Activated CD8-positive, alpha-beta T cell treated with anti-CD3 and anti-CD28 coated beads, Interleukin-2, amount 10 ng/mL, durations not matched to agents 7 days and 5 days (primary cell): ENCODE measurements at regions not wholly inside any gene's neighbourhood (a gene's known extent, or its start where the extent isn't known, plus 50 kb on each side); places are given as distances from the start of the nearest gene placed in this dataset.
A peak's percentile ranks its signal among the peaks of the same experiment; 100 is the strongest.
"Not testable (repeated sequence)": the region's sequence is repeated elsewhere in the genome, so short reads cannot be mapped to it uniquely, and the experiment has no call there.

Experiments
- ATAC-seq: fragments of 150-1000 bp; cut with Tn5 transposase; one replicate; pipeline ENCODE4 v1.10.0; 2021; ENCODE audit warnings: moderate library complexity
- CTCF ChIA-PET: fragments of 350-600 bp; sonication (Branson Sonifier 250); formaldehyde crosslinking; loops from one replicate; lab custom pipeline; 2021; ENCODE audit warnings: antibody characterized with exemption; lab: Charles Lee
- POLR2A ChIA-PET: fragments of 350-600 bp; sonication (Branson Sonifier 250); formaldehyde crosslinking; loops from one replicate; lab custom pipeline; 2021; ENCODE audit warnings: antibody characterized with exemption; lab: Charles Lee
- DNase-seq: peaks from one replicate; pipeline ENCODE4 v3.0.0-alpha.2; 2020
- H3K27ac Mint-ChIP-seq: one replicate; pipeline ENCODE4 v1.8.0; 2021; ENCODE audit warnings: mild to moderate bottlenecking, mixed read lengths
- H3K27me3 Mint-ChIP-seq: one replicate; pipeline ENCODE4 v1.8.0; 2021; ENCODE audit warnings: low read depth, mixed read lengths
- H3K36me3 Mint-ChIP-seq: one replicate; pipeline ENCODE4 v1.8.0; 2021; ENCODE audit warnings: low read depth, mixed read lengths
- H3K4me1 Mint-ChIP-seq: one replicate; pipeline ENCODE4 v1.8.0; 2021; ENCODE audit warnings: low read depth, mixed read lengths
- H3K4me3 Mint-ChIP-seq: one replicate; pipeline ENCODE4 v1.8.0; 2021; ENCODE audit warnings: mild to moderate bottlenecking, mixed read lengths
- H3K9me3 Mint-ChIP-seq: one replicate; pipeline ENCODE4 v1.8.0; 2022; ENCODE audit warnings: mixed read lengths; ENCODE audit not compliant: insufficient read depth

- Mint-ChIP-seq H3K4me1 (peaks cover 45% of the 10 kb centered on the region), H3K27ac (peak overlapping the region; percentile 88)
- ChIA-PET CTCF (interaction anchor here (0.8 to 1.0 kb wide), 3 partner anchors 58 to 93 kb away, joined by 3 to 4 read pairs (median 3); no protein-coding TSS in a partner anchor), POLR2A (interaction anchor here (1.0 to 12.0 kb wide), 6 partner anchors 18 to 91 kb away, joined by 4 to 131 read pairs (median 6); partner anchors contain the start of gene KLF6)
- DNase-seq, H3K27me3 Mint-ChIP-seq, H3K9me3 Mint-ChIP-seq, ATAC-seq, H3K4me3 Mint-ChIP-seq, H3K36me3 Mint-ChIP-seq: not testable (repeated sequence)
These were observed 89.6 kb upstream of the KLF6 start for GRCh38 chr10:3874610-3874989.

GRCh38 chr10:3873728-3874461, 88.9 kb upstream of the KLF6 start:
- peaks cover 49% of the 10 kb centered on the region for H3K4me1 Mint-ChIP-seq

GRCh38 chr10:3872712-3873329, 87.8 kb upstream of the KLF6 start:
- no peaks in the 10 kb centered on the region for H3K36me3 Mint-ChIP-seq
- no peaks in the 10 kb centered on the region for H3K27me3 Mint-ChIP-seq
- no peak overlapping the region for H3K27ac Mint-ChIP-seq
- DNase-seq: no peak
- CTCF ChIA-PET: interaction anchor here (1.0 kb wide), 1 partner anchor 942 kb away, joined by 3 read pairs; no protein-coding TSS in a partner anchor
- peaks cover 56% of the 10 kb centered on the region for H3K4me1 Mint-ChIP-seq
- POLR2A ChIA-PET: interaction anchor here (1.2 to 12.0 kb wide), 2 partner anchors 62 to 89 kb away, joined by 7 to 131 read pairs; partner anchors contain the start of gene KLF6
- no peak for ATAC-seq
- no peak overlapping the region for H3K4me3 Mint-ChIP-seq
- H3K9me3 Mint-ChIP-seq: no peaks in the 10 kb centered on the region

More at GRCh38 chr10:3873728-3874461, 88.9 kb upstream of the KLF6 start:
- DNase-seq (no peak), ATAC-seq (peak; percentile 61)
- H3K4me3 Mint-ChIP-seq: no peak overlapping the region
- peak overlapping the region; percentile 61 for H3K27ac Mint-ChIP-seq
- ChIA-PET CTCF (interaction anchor here (1.0 kb wide), 1 partner anchor 59 kb away, joined by 3 read pairs; no protein-coding TSS in a partner anchor), POLR2A (interaction anchor here (1.2 to 12.0 kb wide), 2 partner anchors 64 to 90 kb away, joined by 7 to 131 read pairs; partner anchors contain the start of gene KLF6)
- no peaks in the 10 kb centered on the region for H3K9me3 Mint-ChIP-seq
- H3K27me3 Mint-ChIP-seq: no peaks in the 10 kb centered on the region
- H3K36me3 Mint-ChIP-seq: no peaks in the 10 kb centered on the region

GRCh38 chr10:3871424-3871996, 86.5 kb upstream of the KLF6 start:
- no peaks in the 10 kb centered on the region for H3K27me3 Mint-ChIP-seq
- ChIA-PET CTCF (interaction anchor here (0.7 to 1.2 kb wide), 3 partner anchors 90 to 944 kb away, joined by 3 read pairs; no protein-coding TSS in a partner anchor), POLR2A (interaction anchor here (12.0 kb wide), 1 partner anchor 88 kb away, joined by 131 read pairs; the partner anchor contains the start of gene KLF6)
- H3K36me3 Mint-ChIP-seq: no peaks in the 10 kb centered on the region
- H3K27ac Mint-ChIP-seq: no peak overlapping the region
- DNase-seq (no peak), ATAC-seq (no peak)
- H3K4me3 Mint-ChIP-seq: no peak overlapping the region
- peaks cover 57% of the 10 kb centered on the region for H3K4me1 Mint-ChIP-seq
- H3K9me3 Mint-ChIP-seq: no peaks in the 10 kb centered on the region

GRCh38 chr10:3869036-3869435, 84.0 kb upstream of the KLF6 start:
- ChIA-PET POLR2A (interaction anchor here (12.0 kb wide), 1 partner anchor 85 kb away, joined by 131 read pairs; the partner anchor contains the start of gene KLF6), CTCF (no interaction called here)
- H3K4me3 Mint-ChIP-seq: no peak overlapping the region
- peaks cover 49% of the 10 kb centered on the region for H3K4me1 Mint-ChIP-seq
- no peaks in the 10 kb centered on the region for H3K9me3 Mint-ChIP-seq
- ATAC-seq: no peak
- H3K27ac Mint-ChIP-seq: no peak overlapping the region
- no peaks in the 10 kb centered on the region for H3K36me3 Mint-ChIP-seq
- no peak for DNase-seq
- no peaks in the 10 kb centered on the region for H3K27me3 Mint-ChIP-seq

- CTCF ChIA-PET: interaction anchor here (1.5 kb wide), 1 partner anchor 9 kb away, joined by 3 read pairs; no protein-coding TSS in a partner anchor
- Mint-ChIP-seq H3K36me3 (no peaks in the 10 kb centered on the region), H3K9me3 (no peaks in the 10 kb centered on the region), H3K4me3 (no peak overlapping the region), H3K4me1 (peaks cover 43% of the 10 kb centered on the region), H3K27me3 (no peaks in the 10 kb centered on the region), H3K27ac (no peak overlapping the region)
- POLR2A ChIA-PET: interaction anchor here (12.0 kb wide), 1 partner anchor 85 kb away, joined by 131 read pairs; the partner anchor contains the start of gene KLF6
- no peak for DNase-seq
- ATAC-seq: no peak
These were observed 83.3 kb upstream of the KLF6 start for GRCh38 chr10:3868271-3868664.

GRCh38 chr10:3867454-3868270, 82.7 kb upstream of the KLF6 start:
- Mint-ChIP-seq H3K4me1 (peaks cover 37% of the 10 kb centered on the region), H3K9me3 (no peaks in the 10 kb centered on the region), H3K36me3 (no peaks in the 10 kb centered on the region), H3K27me3 (no peaks in the 10 kb centered on the region), H3K27ac (no peak overlapping the region), H3K4me3 (no peak overlapping the region)
- CTCF ChIA-PET: interaction anchor here (1.5 kb wide), 1 partner anchor 10 kb away, joined by 3 read pairs; no protein-coding TSS in a partner anchor
- POLR2A ChIA-PET: interaction anchor here (1.6 to 12.0 kb wide), 2 partner anchors 58 to 84 kb away, joined by 4 to 131 read pairs; partner anchors contain the start of gene KLF6
- no peak for DNase-seq
- ATAC-seq: no peak

- peaks cover 30% of the 10 kb centered on the region for H3K4me1 Mint-ChIP-seq
- ATAC-seq: peak; percentile 24
- no peak overlapping the region for H3K27ac Mint-ChIP-seq
These were observed 81.3 kb upstream of the KLF6 start for GRCh38 chr10:3866332-3866731.

GRCh38 chr10:3865565-3865964, 80.6 kb upstream of the KLF6 start:
- H3K27ac Mint-ChIP-seq: no peak overlapping the region
- no peaks in the 10 kb centered on the region for H3K27me3 Mint-ChIP-seq
- H3K9me3 Mint-ChIP-seq: no peaks in the 10 kb centered on the region
- POLR2A ChIA-PET: interaction anchor here (0.9 to 12.0 kb wide), 5 partner anchors 13 to 82 kb away, joined by 4 to 131 read pairs (median 4); partner anchors contain the start of gene KLF6
- CTCF ChIA-PET: interaction anchor here (0.9 to 1.2 kb wide), 3 partner anchors 12 to 24 kb away, joined by 3 to 4 read pairs (median 3); no protein-coding TSS in a partner anchor
- ATAC-seq (no peak), DNase-seq (no peak)
- H3K4me3 Mint-ChIP-seq: no peak overlapping the region
- no peaks in the 10 kb centered on the region for H3K36me3 Mint-ChIP-seq
- peaks cover 30% of the 10 kb centered on the region for H3K4me1 Mint-ChIP-seq

More at GRCh38 chr10:3866332-3866731, 81.3 kb upstream of the KLF6 start:
- Mint-ChIP-seq H3K27me3 (no peaks in the 10 kb centered on the region), H3K4me3 (no peak overlapping the region), H3K9me3 (no peaks in the 10 kb centered on the region), H3K36me3 (no peaks in the 10 kb centered on the region)
- DNase-seq: no peak
- POLR2A ChIA-PET: interaction anchor here (0.7 to 12.0 kb wide), 5 partner anchors 9 to 83 kb away, joined by 3 to 131 read pairs (median 4); partner anchors contain the start of gene KLF6
- CTCF ChIA-PET: interaction anchor here (1.0 to 1.2 kb wide), 2 partner anchors 11 to 23 kb away, joined by 3 to 4 read pairs; no protein-coding TSS in a partner anchor

- H3K9me3 Mint-ChIP-seq: no peaks in the 10 kb centered on the region
- no peak for ATAC-seq
These were observed 76.8 kb upstream of the KLF6 start for GRCh38 chr10:3861795-3862194.

More at GRCh38 chr10:3861795-3862194, 76.8 kb upstream of the KLF6 start:
- POLR2A ChIA-PET: no interaction called here
- CTCF ChIA-PET: no interaction called here
- no peaks in the 10 kb centered on the region for H3K27me3 Mint-ChIP-seq
- no peak for DNase-seq
- no peak overlapping the region for H3K27ac Mint-ChIP-seq
- no peak overlapping the region for H3K4me3 Mint-ChIP-seq
- peaks cover 14% of the 10 kb centered on the region for H3K4me1 Mint-ChIP-seq
- H3K36me3 Mint-ChIP-seq: no peaks in the 10 kb centered on the region
